Cardiac fibroblast (primary cell): ENCODE measurements at regions not wholly inside any gene's neighbourhood (a gene's known extent, or its start where the extent isn't known, plus 50 kb on each side); places are given as distances from the start of the nearest gene placed in this dataset.
A peak's percentile ranks its signal among the peaks of the same experiment; 100 is the strongest.

ENCODE experiments used
- DNase-seq, 2 donors: peaks; one replicate each; pipeline versions ENCODE4 v3.0.0 to v3.0.0-alpha.2; 2010; ENCODE audit warnings: low read depth in 2 of 2
- H3K4me3 ChIP-seq, 2 donors: replicated peaks in 1 of 2; 1 replicate in 1 of 2; 2 replicates in 1 of 2; pipeline ENCODE4 v1.5.1; 2011; ENCODE audit warnings: low read depth in 2 of 2, low read length in 2 of 2, mild to moderate bottlenecking in 2 of 2, moderate library complexity in 1 of 2
- TF ChIP-seq, protein P1 (sequence below): IDR thresholded peaks from one replicate; pipeline ENCODE4 v1.5.1; 2011; ENCODE audit warnings: low read depth, mild to moderate bottlenecking, low read length, inconsistent platforms

DNA sequence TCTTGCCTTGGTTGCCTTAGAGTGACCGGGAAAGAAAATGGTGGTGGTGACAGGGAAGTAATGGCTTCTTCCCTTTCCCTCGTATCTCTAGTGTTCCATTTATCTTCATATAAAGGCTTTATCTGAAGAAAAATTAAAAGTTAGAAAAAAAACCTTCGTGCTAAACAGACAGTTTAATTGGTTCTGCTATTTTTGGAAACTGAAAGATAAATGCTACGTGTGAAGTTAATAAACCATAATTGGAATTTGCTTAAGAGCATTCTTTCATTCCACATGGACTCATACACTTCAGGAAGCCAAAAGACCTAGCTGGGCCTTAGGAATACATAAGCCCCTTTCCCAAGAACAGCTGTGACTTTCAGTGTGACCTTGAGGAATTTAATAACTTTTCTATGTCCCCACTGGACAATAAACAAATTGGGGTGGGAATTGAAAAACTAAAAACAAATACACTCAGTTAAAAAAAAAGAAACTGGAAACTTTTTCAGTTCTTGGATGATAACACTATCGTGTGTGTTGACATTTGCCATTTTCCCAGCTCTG lies 818.8 kb upstream of the WWC1 start:
- no peak overlapping the region for H3K4me3 ChIP-seq
- DNase-seq: no peak
- TF ChIP-seq, protein P1, sequence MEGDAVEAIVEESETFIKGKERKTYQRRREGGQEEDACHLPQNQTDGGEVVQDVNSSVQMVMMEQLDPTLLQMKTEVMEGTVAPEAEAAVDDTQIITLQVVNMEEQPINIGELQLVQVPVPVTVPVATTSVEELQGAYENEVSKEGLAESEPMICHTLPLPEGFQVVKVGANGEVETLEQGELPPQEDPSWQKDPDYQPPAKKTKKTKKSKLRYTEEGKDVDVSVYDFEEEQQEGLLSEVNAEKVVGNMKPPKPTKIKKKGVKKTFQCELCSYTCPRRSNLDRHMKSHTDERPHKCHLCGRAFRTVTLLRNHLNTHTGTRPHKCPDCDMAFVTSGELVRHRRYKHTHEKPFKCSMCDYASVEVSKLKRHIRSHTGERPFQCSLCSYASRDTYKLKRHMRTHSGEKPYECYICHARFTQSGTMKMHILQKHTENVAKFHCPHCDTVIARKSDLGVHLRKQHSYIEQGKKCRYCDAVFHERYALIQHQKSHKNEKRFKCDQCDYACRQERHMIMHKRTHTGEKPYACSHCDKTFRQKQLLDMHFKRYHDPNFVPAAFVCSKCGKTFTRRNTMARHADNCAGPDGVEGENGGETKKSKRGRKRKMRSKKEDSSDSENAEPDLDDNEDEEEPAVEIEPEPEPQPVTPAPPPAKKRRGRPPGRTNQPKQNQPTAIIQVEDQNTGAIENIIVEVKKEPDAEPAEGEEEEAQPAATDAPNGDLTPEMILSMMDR: no peak

DNA sequence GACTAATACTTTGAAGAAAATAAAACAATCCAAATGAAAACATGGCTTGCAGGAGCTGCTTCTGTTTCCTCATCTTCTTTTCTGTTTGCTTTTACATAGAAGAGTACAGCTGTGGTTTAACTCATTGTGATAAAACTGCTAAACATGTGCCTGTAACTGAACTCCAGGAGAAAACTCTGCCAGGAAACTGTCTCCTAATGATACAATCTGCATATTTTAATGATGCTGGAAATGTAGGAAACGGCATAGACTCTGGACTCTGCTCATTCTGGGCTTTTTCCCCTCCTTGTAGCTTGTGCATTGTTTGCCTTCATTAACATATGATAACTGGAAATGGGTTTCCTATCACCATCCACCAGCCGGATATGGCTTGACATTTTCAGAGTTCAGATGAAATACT lies 813.3 kb upstream of the WWC1 start:
- TF ChIP-seq, protein P1: no peak
- no peak overlapping the region for H3K4me3 ChIP-seq
- peak in 1 of 2 donors; percentile 3 for DNase-seq

- TF ChIP-seq, protein P1: no peak
- DNase-seq: no peak
- no peak overlapping the region for H3K4me3 ChIP-seq
These were observed 811.7 kb upstream of the WWC1 start for GRCh38 chr5:167479779-167480178.

DNA sequence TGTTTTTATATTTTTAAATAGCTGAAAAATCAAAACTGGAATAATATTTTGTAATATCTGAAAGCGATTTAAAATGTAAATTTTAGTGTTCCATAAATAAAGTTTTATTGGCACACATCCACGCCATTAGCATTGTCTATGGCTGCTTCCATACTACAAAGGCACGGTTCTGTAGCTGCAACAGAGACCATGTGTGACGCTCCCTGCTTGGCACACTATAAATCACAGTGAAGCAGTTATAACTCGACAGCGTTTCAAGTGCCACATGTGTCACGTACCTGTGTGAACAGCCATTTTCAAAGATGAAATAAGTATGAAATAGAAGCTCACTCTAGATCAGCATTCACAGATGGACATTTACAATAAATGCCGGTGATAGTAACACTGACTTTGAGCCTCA lies 810.1 kb upstream of the WWC1 start:
- TF ChIP-seq, protein P1: no peak
- H3K4me3 ChIP-seq: no peak overlapping the region
- DNase-seq: no peak

DNA sequence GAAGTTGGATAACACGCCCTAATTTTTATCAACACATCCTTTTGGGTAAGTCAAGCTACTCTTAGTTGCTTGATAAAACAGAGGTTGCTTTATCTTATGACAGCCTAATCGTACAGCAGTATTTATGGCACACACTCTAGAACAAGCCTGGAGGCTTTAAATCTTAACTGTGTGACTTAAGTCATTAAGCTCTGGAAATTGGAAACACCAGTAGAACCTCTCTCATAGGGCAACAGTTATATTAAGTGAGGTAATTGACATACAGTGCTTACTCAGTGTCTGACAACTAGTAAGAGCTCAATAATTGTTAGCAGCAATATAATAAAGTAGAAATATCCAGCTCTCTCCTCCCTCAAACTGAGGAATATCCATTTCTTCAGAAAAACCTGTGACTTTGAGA lies 808.9 kb upstream of the WWC1 start:
- TF ChIP-seq, protein P1: no peak
- no peak overlapping the region for H3K4me3 ChIP-seq
- no peak for DNase-seq

GRCh38 chr5:167485061-167485774 lies 806.2 kb upstream of the WWC1 start:
- TF ChIP-seq, protein P1: no peak
- DNase-seq: no peak
- no peak overlapping the region for H3K4me3 ChIP-seq

- TF ChIP-seq, protein P1: no peak
- DNase-seq: no peak
- no peak overlapping the region for H3K4me3 ChIP-seq
These were observed 803.1 kb upstream of the WWC1 start for GRCh38 chr5:167488371-167488770.
